ENCODE measurements at regions not wholly inside any gene's neighbourhood (a gene's known extent, or its start where the extent isn't known, plus 50 kb on each side); places are given as distances from the start of the nearest gene placed in this dataset.

GRCh38 chr1:56036479-56036878 lies 542.9 kb downstream of the PLPP3 start:
- no peak for TF ChIP-seq POLR2A (IDR thresholded peaks at IDR 0.05; ENCODE audit: control extremely low read depth in 1 of 2, low read depth in 2 of 2, low read length in 2 of 2)
- TF ChIP-seq PHF8 (conservative IDR thresholded peaks at IDR 0.05; ENCODE audit: low read depth, low read length) = no peak
- no peak for TF ChIP-seq FOSL1 (IDR thresholded peaks at IDR 0.05; ENCODE audit: insufficient read depth, low read depth, low read length)
- TF ChIP-seq, protein P1, sequence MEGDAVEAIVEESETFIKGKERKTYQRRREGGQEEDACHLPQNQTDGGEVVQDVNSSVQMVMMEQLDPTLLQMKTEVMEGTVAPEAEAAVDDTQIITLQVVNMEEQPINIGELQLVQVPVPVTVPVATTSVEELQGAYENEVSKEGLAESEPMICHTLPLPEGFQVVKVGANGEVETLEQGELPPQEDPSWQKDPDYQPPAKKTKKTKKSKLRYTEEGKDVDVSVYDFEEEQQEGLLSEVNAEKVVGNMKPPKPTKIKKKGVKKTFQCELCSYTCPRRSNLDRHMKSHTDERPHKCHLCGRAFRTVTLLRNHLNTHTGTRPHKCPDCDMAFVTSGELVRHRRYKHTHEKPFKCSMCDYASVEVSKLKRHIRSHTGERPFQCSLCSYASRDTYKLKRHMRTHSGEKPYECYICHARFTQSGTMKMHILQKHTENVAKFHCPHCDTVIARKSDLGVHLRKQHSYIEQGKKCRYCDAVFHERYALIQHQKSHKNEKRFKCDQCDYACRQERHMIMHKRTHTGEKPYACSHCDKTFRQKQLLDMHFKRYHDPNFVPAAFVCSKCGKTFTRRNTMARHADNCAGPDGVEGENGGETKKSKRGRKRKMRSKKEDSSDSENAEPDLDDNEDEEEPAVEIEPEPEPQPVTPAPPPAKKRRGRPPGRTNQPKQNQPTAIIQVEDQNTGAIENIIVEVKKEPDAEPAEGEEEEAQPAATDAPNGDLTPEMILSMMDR (IDR thresholded peaks at IDR 0.05; ENCODE audit: control extremely low read depth in 1 of 3, insufficient read depth in 1 of 3, low read depth in 1 of 3, low read length in 3 of 3) = no peak
- no peak for TF ChIP-seq CEBPB (IDR thresholded peaks at IDR 0.05; ENCODE audit: low read depth, low read length)
- no peak for TF ChIP-seq GTF2F1 (IDR thresholded peaks at IDR 0.05; ENCODE audit: borderline replicate concordance, low read depth, low read length)
- no peak for TF ChIP-seq SIRT6 (IDR thresholded peaks at IDR 0.05; ENCODE audit: low read length)
- no peak for TF ChIP-seq POLR2AphosphoS5 (IDR thresholded peaks at IDR 0.05; ENCODE audit: low read depth, low read length)
